ENCODE measurements at regions not wholly inside any gene's neighbourhood (a gene's known extent, or its start where the extent isn't known, plus 50 kb on each side); places are given as distances from the start of the nearest gene placed in this dataset.

DNA sequence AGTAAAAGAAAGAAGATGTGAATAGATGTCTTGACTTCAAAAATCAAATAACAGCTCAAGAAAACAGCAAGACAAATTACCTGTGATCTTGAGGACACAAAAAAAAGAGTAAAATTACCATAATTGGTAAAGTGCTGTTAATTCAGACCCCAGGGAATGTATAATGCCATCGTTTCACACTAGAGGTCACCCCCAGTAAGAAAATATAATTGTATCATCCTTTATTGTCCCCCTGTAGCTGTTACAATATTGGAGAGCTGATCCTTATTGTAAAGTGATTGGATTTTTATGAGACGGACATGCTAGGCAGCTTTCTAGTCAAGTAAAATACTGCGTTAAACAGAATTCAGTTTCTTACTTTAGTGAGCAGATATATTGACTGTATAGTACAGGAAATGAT is 377.0 kb downstream of the TLE1 start:
- Histone ChIP-seq H3K9ac (ENCODE audit: control insufficient read depth, insufficient read depth, low read length) (no peak overlapping the region), H3K27ac (ENCODE audit: control insufficient read depth, insufficient read depth) (no peak overlapping the region), H3K4me2 (ENCODE audit: control insufficient read depth, insufficient read depth) (no peak overlapping the region), H3K4me1 (ENCODE audit: control insufficient read depth, insufficient read depth, low read length) (no peaks in the 10 kb centered on the region), H3K4me3 (no peak overlapping the region), H4K20me1 (ENCODE audit: control insufficient read depth, insufficient read depth) (no peaks in the 10 kb centered on the region), H3K79me2 (ENCODE audit: control insufficient read depth, insufficient read depth, low read length) (no peaks in the 10 kb centered on the region), H3K9me3 (replicated peaks; ENCODE audit: control insufficient read depth, insufficient read depth, low read length) (no peaks in the 10 kb centered on the region), H3K36me3 (ENCODE audit: control insufficient read depth in 2 of 2, insufficient read depth in 2 of 2, low read length in 1 of 2) (no peaks in the 10 kb centered on the region), H3K27me3 (replicated peaks in 1 of 2; ENCODE audit: control insufficient read depth in 2 of 2, insufficient read depth in 2 of 2, low read length in 1 of 2) (no peaks in the 10 kb centered on the region), H2AFZ (ENCODE audit: control insufficient read depth, low read depth, low read length) (no peak overlapping the region)
- no TSS peak for BruUV-seq (replicated peaks)
- WGBS (ENCODE audit: insufficient coverage, insufficient replicate concordance, low lambda C conversion rate, missing lambda C conversion rate): 30% methylated on average over 3 of the region's 3 CpGs
- in situ Hi-C loops (cut with MboI) (no loop called here), intact Hi-C loops (cut with micrococcal nuclease; ENCODE audit: unreplicated experiment) (no loop called here)
- ChIA-PET RAD21 (ENCODE audit: unreplicated experiment) (no interaction called here), POLR2A (no interaction called here), CTCF (no interaction called here), SMC1A (ENCODE audit: uncharacterized antibody, unreplicated experiment) (no interaction called here)
- no peak for TF ChIP-seq SIN3A (IDR thresholded peaks at IDR 0.05; ENCODE audit: low read depth, low read length)
- TF ChIP-seq NR2C2 (IDR thresholded peaks at IDR 0.05; ENCODE audit: borderline replicate concordance, control insufficient read depth, insufficient read length, low read depth): no peak
- TF ChIP-seq BMI1 (IDR thresholded peaks at IDR 0.05; ENCODE audit: borderline replicate concordance): no peak
- TF ChIP-seq SUZ12 (IDR thresholded peaks at IDR 0.05; ENCODE audit: unreplicated experiment): no peak
- no peak for TF ChIP-seq HDGF (IDR thresholded peaks at IDR 0.05)
- TF ChIP-seq, protein P1, sequence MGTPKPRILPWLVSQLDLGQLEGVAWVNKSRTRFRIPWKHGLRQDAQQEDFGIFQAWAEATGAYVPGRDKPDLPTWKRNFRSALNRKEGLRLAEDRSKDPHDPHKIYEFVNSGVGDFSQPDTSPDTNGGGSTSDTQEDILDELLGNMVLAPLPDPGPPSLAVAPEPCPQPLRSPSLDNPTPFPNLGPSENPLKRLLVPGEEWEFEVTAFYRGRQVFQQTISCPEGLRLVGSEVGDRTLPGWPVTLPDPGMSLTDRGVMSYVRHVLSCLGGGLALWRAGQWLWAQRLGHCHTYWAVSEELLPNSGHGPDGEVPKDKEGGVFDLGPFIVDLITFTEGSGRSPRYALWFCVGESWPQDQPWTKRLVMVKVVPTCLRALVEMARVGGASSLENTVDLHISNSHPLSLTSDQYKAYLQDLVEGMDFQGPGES (IDR thresholded peaks at IDR 0.05): no peak
- no peak for TF ChIP-seq BCLAF1 (IDR thresholded peaks at IDR 0.05)
- no peak for TF ChIP-seq CBX3 (IDR thresholded peaks at IDR 0.05; ENCODE audit: borderline replicate concordance, low read depth)
- TF ChIP-seq ZNF207 (IDR thresholded peaks at IDR 0.05; ENCODE audit: borderline replicate concordance): no peak
- TF ChIP-seq ZNF687 (IDR thresholded peaks at IDR 0.05): no peak
- TF ChIP-seq TARDBP (IDR thresholded peaks at IDR 0.05; ENCODE audit: borderline replicate concordance): no peak
- TF ChIP-seq NFIC (IDR thresholded peaks at IDR 0.05; ENCODE audit: low read depth, low read length): no peak
- no peak for TF ChIP-seq NR2F1 (conservative IDR thresholded peaks at IDR 0.05)
- no peak for TF ChIP-seq SP1 (IDR thresholded peaks at IDR 0.05; ENCODE audit: low read depth, low read length)
- TF ChIP-seq KDM1A (IDR thresholded peaks at IDR 0.05; ENCODE audit: borderline replicate concordance): no peak
- TF ChIP-seq WRNIP1 (IDR thresholded peaks at IDR 0.05; ENCODE audit: borderline replicate concordance, low read depth, low read length): no peak
- no peak for TF ChIP-seq PAX5 (IDR thresholded peaks at IDR 0.05; ENCODE audit: borderline replicate concordance, low read depth, low read length)
- TF ChIP-seq IKZF1 (conservative IDR thresholded peaks at IDR 0.05): no peak
- ATAC-seq (no peak), DNase-seq (ENCODE audit: low read depth, low spot score) (no peak), FAIRE-seq (no peak)

All from GM12878 (cell line).